ENCODE measurements at regions not wholly inside any gene's neighbourhood (a gene's known extent, or its start where the extent isn't known, plus 50 kb on each side); places are given as distances from the start of the nearest gene placed in this dataset.

- DNase-seq, result peak; percentile 55
Observed at GRCh38 chr14:37903343-37904191, 304.1 kb upstream of the SSTR1 start.

GRCh38 chr14:37924622-37925021 is 283.1 kb upstream of the SSTR1 start:
- no peak for DNase-seq

- no peak for DNase-seq
Observed at GRCh38 chr14:37932008-37932407, 275.7 kb upstream of the SSTR1 start.

- DNase-seq, result no peak
Observed at GRCh38 chr14:37932481-37932880, 275.2 kb upstream of the SSTR1 start.

GRCh38 chr14:37936971-37937370 is 270.7 kb upstream of the SSTR1 start:
- no peak for DNase-seq

- DNase-seq, result no peak
Observed at GRCh38 chr14:37939442-37940028, 268.2 kb upstream of the SSTR1 start.

- no peak for DNase-seq
Observed at GRCh38 chr14:37945959-37946358, 261.7 kb upstream of the SSTR1 start.

GRCh38 chr14:37946819-37947218 is 260.9 kb upstream of the SSTR1 start:
- no peak for DNase-seq

- DNase-seq, result no peak
Observed at GRCh38 chr14:37948266-37948665, 259.4 kb upstream of the SSTR1 start.

- no peak for DNase-seq
Observed at GRCh38 chr14:37968664-37969240, 239.0 kb upstream of the SSTR1 start.

- no peak for DNase-seq
Observed at GRCh38 chr14:37969511-37969979, 238.2 kb upstream of the SSTR1 start.

- DNase-seq, result no peak
Observed at GRCh38 chr14:37970696-37971095, 237.0 kb upstream of the SSTR1 start.

GRCh38 chr14:37972941-37973887 is 234.5 kb upstream of the SSTR1 start:
- no peak for DNase-seq

GRCh38 chr14:37974421-37974820 is 233.3 kb upstream of the SSTR1 start:
- DNase-seq, result no peak

GRCh38 chr14:37977481-37977880 is 230.2 kb upstream of the SSTR1 start:
- no peak for DNase-seq

- peak; percentile 12 for DNase-seq
Observed at GRCh38 chr14:37985826-37986470, 221.8 kb upstream of the SSTR1 start.

GRCh38 chr14:37988472-37988871 is 219.2 kb upstream of the SSTR1 start:
- DNase-seq, result no peak

GRCh38 chr14:37991027-37991426 is 216.7 kb upstream of the SSTR1 start:
- no peak for DNase-seq

- DNase-seq, result peak; percentile 95
Observed at GRCh38 chr14:37992499-37992898, 215.2 kb upstream of the SSTR1 start.

GRCh38 chr14:37994846-37995372 is 212.8 kb upstream of the SSTR1 start:
- no peak for DNase-seq

- DNase-seq, result no peak
Observed at GRCh38 chr14:37997017-37997416, 210.7 kb upstream of the SSTR1 start.

- no peak for DNase-seq
Observed at GRCh38 chr14:38000340-38000739, 207.4 kb upstream of the SSTR1 start.

All from NCI-H2171 treated with DMSO at 0.1 percent for 48 hours (cell line).